ENCODE measurements at regions not wholly inside any gene's neighbourhood (a gene's known extent, or its start where the extent isn't known, plus 50 kb on each side); places are given as distances from the start of the nearest gene placed in this dataset.

- TF ChIP-seq YY1 (IDR thresholded peaks at IDR 0.05; ENCODE audit: insufficient read depth, insufficient read length) (no peak), SUZ12 (IDR thresholded peaks at IDR 0.05; ENCODE audit: extremely low read depth, insufficient read depth, insufficient read length) (no peak)
- no peak overlapping the region for H3K9ac ChIP-seq (ENCODE audit: insufficient read length, low read depth)
These were observed 202.4 kb downstream of the AXIN2 start for GRCh38 chr17:65359016-65359415.

DNA sequence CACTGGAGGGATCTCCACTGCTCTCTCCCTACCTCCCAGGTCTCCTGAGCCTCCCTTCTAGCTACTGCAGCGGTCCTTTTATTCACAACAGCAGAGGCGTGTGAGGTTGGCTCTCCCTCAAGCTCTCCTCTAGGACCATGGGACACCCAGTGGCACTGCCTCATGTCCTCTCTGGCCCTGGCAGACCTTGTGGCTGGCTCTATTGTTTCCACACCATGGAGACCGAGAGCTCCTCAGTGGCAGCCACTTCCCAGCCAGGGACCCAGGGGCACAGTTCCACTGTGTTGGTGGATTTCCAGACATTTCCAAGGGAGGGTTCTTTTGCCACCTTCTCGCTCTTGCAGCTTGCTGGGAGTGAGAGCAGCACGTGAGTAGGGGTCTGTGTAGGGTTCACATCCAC, 204.9 kb downstream of the AXIN2 start:
- H3K9me3 ChIP-seq (ENCODE audit: insufficient read depth, low read length) = no peaks in the 10 kb centered on the region
- H3K36me3 ChIP-seq (ENCODE audit: insufficient read depth, insufficient read length, low read length) = no peaks in the 10 kb centered on the region
- TF ChIP-seq YY1 (IDR thresholded peaks at IDR 0.05; ENCODE audit: insufficient read depth, insufficient read length) (no peak), SUZ12 (IDR thresholded peaks at IDR 0.05; ENCODE audit: extremely low read depth, insufficient read depth, insufficient read length) (no peak), ZNF274 (IDR thresholded peaks at IDR 0.05; ENCODE audit: low read depth, low read length) (no peak)
- no peaks in the 10 kb centered on the region for H3K4me1 ChIP-seq (ENCODE audit: insufficient read depth, insufficient read length)
- no peak overlapping the region for H3K4me3 ChIP-seq (ENCODE audit: insufficient read length, low read depth)
- no peak for DNase-seq (ENCODE audit: low read depth, low spot score)
- no peak overlapping the region for H3K9ac ChIP-seq (ENCODE audit: insufficient read length, low read depth)
- H3K27me3 ChIP-seq (ENCODE audit: insufficient read depth, insufficient read length) = no peaks in the 10 kb centered on the region

More at GRCh38 chr17:65359016-65359415, 202.4 kb downstream of the AXIN2 start:
- H3K36me3 ChIP-seq (ENCODE audit: insufficient read depth, insufficient read length, low read length) = no peaks in the 10 kb centered on the region
- no peaks in the 10 kb centered on the region for H3K27me3 ChIP-seq (ENCODE audit: insufficient read depth, insufficient read length)
- no peaks in the 10 kb centered on the region for H3K4me1 ChIP-seq (ENCODE audit: insufficient read depth, insufficient read length)
- H3K4me3 ChIP-seq (ENCODE audit: insufficient read length, low read depth) = no peak overlapping the region
- DNase-seq (ENCODE audit: low read depth, low spot score) = no peak
- no peaks in the 10 kb centered on the region for H3K9me3 ChIP-seq (ENCODE audit: insufficient read depth, low read length)

DNA sequence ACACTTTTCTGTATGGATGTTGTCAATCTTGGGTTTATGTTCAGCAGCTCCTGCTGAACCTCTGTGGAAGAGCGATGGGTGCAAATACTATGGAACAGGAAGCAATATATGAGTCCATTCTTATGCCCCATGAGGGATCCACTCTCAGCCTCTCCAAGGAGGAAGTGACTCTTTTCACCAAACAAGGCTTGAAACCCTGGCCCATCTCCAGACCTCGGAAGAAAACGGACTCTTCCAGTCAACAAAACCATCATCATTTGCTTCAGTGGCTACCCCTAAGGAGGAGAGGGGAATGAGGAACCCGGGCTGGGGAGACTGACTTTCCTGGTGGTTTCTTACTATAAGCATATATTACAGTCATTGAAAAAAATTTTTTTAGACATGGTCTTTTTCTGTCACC, 206.2 kb downstream of the AXIN2 start:
- Histone ChIP-seq H3K4me3 (ENCODE audit: insufficient read length, low read depth) (no peak overlapping the region), H3K9me3 (ENCODE audit: insufficient read depth, low read length) (no peaks in the 10 kb centered on the region), H3K27me3 (ENCODE audit: insufficient read depth, insufficient read length) (no peaks in the 10 kb centered on the region), H3K4me1 (ENCODE audit: insufficient read depth, insufficient read length) (no peaks in the 10 kb centered on the region), H3K36me3 (ENCODE audit: insufficient read depth, insufficient read length, low read length) (no peaks in the 10 kb centered on the region), H3K9ac (ENCODE audit: insufficient read length, low read depth) (no peak overlapping the region)
- no peak for DNase-seq (ENCODE audit: low read depth, low spot score)
- no peak for TF ChIP-seq SUZ12 (IDR thresholded peaks at IDR 0.05; ENCODE audit: extremely low read depth, insufficient read depth, insufficient read length)

GRCh38 chr17:65349916-65350315, 211.5 kb downstream of the AXIN2 start:
- DNase-seq (ENCODE audit: low read depth, low spot score) = no peak
- Histone ChIP-seq H3K27me3 (ENCODE audit: insufficient read depth, insufficient read length) (no peaks in the 10 kb centered on the region), H3K36me3 (ENCODE audit: insufficient read depth, insufficient read length, low read length) (no peaks in the 10 kb centered on the region), H3K9me3 (ENCODE audit: insufficient read depth, low read length) (no peaks in the 10 kb centered on the region), H3K4me3 (ENCODE audit: insufficient read length, low read depth) (no peak overlapping the region), H3K9ac (ENCODE audit: insufficient read length, low read depth) (no peak overlapping the region), H3K4me1 (ENCODE audit: insufficient read depth, insufficient read length) (peaks cover 3% of the 10 kb centered on the region)
- TF ChIP-seq ZNF274 (IDR thresholded peaks at IDR 0.05; ENCODE audit: low read depth, low read length) (no peak), YY1 (IDR thresholded peaks at IDR 0.05; ENCODE audit: insufficient read depth, insufficient read length) (no peak), SUZ12 (IDR thresholded peaks at IDR 0.05; ENCODE audit: extremely low read depth, insufficient read depth, insufficient read length) (no peak)

- no peak for DNase-seq (ENCODE audit: low read depth, low spot score)
- H3K9me3 ChIP-seq (ENCODE audit: insufficient read depth, low read length) = no peaks in the 10 kb centered on the region
- TF ChIP-seq ZNF274 (IDR thresholded peaks at IDR 0.05; ENCODE audit: low read depth, low read length) (no peak), YY1 (IDR thresholded peaks at IDR 0.05; ENCODE audit: insufficient read depth, insufficient read length) (no peak), SUZ12 (IDR thresholded peaks at IDR 0.05; ENCODE audit: extremely low read depth, insufficient read depth, insufficient read length) (no peak)
- no peak overlapping the region for H3K4me3 ChIP-seq (ENCODE audit: insufficient read length, low read depth)
- H3K4me1 ChIP-seq (ENCODE audit: insufficient read depth, insufficient read length) = peaks cover 3% of the 10 kb centered on the region
- H3K36me3 ChIP-seq (ENCODE audit: insufficient read depth, insufficient read length, low read length) = no peaks in the 10 kb centered on the region
- H3K9ac ChIP-seq (ENCODE audit: insufficient read length, low read depth) = no peak overlapping the region
- H3K27me3 ChIP-seq (ENCODE audit: insufficient read depth, insufficient read length) = no peaks in the 10 kb centered on the region
These were observed 209.0 kb downstream of the RGS9 start for GRCh38 chr17:65346166-65346565.

DNA sequence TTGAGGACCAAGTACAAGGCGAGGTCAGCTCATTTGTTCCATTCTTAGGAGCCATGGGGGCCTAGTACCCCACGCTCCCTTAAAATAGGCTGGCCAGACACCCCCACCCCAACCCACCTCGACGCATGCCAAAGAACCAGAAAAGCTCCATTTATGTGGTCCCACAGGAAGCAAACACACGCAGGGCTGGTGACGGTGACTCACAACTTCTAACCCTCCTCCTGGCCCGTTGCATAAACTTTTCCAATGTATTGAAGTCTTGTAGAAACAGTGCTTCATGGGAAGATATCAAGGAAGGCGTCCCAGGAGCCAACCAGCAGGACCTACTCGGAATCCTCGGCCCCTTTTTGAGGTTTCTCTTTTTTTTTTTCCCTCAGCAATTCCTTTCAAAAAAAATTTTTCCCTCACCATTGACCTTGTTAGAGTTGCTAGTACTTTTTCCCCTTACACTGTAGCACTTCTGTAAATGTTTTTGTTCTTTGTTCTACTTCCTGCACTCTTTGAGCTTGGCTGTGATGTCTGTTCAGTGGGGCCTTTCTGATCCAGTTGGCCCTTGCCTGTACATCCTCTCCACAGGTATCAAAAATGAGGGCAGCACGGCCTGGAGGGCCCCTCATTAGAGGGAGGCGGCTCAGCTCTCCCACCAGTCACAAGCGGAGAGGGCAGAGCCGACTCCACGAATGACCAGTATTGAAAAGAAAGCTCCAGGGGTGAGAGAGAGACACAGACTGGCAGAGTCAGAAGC, 208.3 kb downstream of the RGS9 start:
- no peak for DNase-seq (ENCODE audit: low read depth, low spot score)
- Histone ChIP-seq H3K9ac (ENCODE audit: insufficient read length, low read depth) (no peak overlapping the region), H3K9me3 (ENCODE audit: insufficient read depth, low read length) (peaks cover 2% of the 10 kb centered on the region; the same call in 1 of the 2 replicates), H3K4me1 (ENCODE audit: insufficient read depth, insufficient read length) (peaks cover 3% of the 10 kb centered on the region), H3K36me3 (ENCODE audit: insufficient read depth, insufficient read length, low read length) (no peaks in the 10 kb centered on the region), H3K4me3 (ENCODE audit: insufficient read length, low read depth) (no peak overlapping the region), H3K27me3 (ENCODE audit: insufficient read depth, insufficient read length) (no peaks in the 10 kb centered on the region)
- TF ChIP-seq SUZ12 (IDR thresholded peaks at IDR 0.05; ENCODE audit: extremely low read depth, insufficient read depth, insufficient read length) (no peak), YY1 (IDR thresholded peaks at IDR 0.05; ENCODE audit: insufficient read depth, insufficient read length) (no peak), ZNF274 (IDR thresholded peaks at IDR 0.05; ENCODE audit: low read depth, low read length) (no peak)

- H3K4me3 ChIP-seq (ENCODE audit: insufficient read length, low read depth) = no peak overlapping the region
These were observed 203.2 kb downstream of the RGS9 start for GRCh38 chr17:65340401-65340800.

More at GRCh38 chr17:65340401-65340800, 203.2 kb downstream of the RGS9 start:
- no peak for TF ChIP-seq YY1 (IDR thresholded peaks at IDR 0.05; ENCODE audit: insufficient read depth, insufficient read length)
- peaks cover 3% of the 10 kb centered on the region for H3K4me1 ChIP-seq (ENCODE audit: insufficient read depth, insufficient read length)
- H3K27me3 ChIP-seq (ENCODE audit: insufficient read depth, insufficient read length) = no peaks in the 10 kb centered on the region
- H3K9ac ChIP-seq (ENCODE audit: insufficient read length, low read depth) = no peak overlapping the region
- no peaks in the 10 kb centered on the region for H3K36me3 ChIP-seq (ENCODE audit: insufficient read depth, insufficient read length, low read length)
- H3K9me3 ChIP-seq (ENCODE audit: insufficient read depth, low read length) = peaks cover 17% of the 10 kb centered on the region
- DNase-seq (ENCODE audit: low read depth, low spot score) = no peak
